A673 (cell line): ENCODE measurements at regions not wholly inside any gene's neighbourhood (a gene's known extent, or its start where the extent isn't known, plus 50 kb on each side); places are given as distances from the start of the nearest gene placed in this dataset.

ENCODE experiments used
- EZH2 ChIP-seq: fragments of 200-600 bp; sonication (generic); IDR thresholded peaks from 2 replicates; pipeline ENCODE4 v1.6.1; 2017; ENCODE audit warnings: borderline replicate concordance, low read depth, mild to moderate bottlenecking, mixed read lengths, antibody characterized with exemption, low read length; ENCODE audit not compliant: poor library complexity, severe bottlenecking
- TF ChIP-seq, protein P1 (sequence below): fragments of 300-800, 200-600 bp; sonication (generic); conservative IDR thresholded peaks from 2 replicates; pipeline ENCODE4 v1.5.1; 2017; ENCODE audit warnings: low read depth, mild to moderate bottlenecking, antibody characterized with exemption, low read length, moderate library complexity, mixed read lengths

GRCh38 chr9:77092536-77092935 lies 73.1 kb downstream of the FOXB2 start:
- TF ChIP-seq, protein P1, sequence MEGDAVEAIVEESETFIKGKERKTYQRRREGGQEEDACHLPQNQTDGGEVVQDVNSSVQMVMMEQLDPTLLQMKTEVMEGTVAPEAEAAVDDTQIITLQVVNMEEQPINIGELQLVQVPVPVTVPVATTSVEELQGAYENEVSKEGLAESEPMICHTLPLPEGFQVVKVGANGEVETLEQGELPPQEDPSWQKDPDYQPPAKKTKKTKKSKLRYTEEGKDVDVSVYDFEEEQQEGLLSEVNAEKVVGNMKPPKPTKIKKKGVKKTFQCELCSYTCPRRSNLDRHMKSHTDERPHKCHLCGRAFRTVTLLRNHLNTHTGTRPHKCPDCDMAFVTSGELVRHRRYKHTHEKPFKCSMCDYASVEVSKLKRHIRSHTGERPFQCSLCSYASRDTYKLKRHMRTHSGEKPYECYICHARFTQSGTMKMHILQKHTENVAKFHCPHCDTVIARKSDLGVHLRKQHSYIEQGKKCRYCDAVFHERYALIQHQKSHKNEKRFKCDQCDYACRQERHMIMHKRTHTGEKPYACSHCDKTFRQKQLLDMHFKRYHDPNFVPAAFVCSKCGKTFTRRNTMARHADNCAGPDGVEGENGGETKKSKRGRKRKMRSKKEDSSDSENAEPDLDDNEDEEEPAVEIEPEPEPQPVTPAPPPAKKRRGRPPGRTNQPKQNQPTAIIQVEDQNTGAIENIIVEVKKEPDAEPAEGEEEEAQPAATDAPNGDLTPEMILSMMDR, result no peak
- TF ChIP-seq EZH2, result no peak
